Neuron (in vitro differentiated cells): ENCODE measurements at regions not wholly inside any gene's neighbourhood (a gene's known extent, or its start where the extent isn't known, plus 50 kb on each side); places are given as distances from the start of the nearest gene placed in this dataset.
"Not testable (repeated sequence)": the region's sequence is repeated elsewhere in the genome, so short reads cannot be mapped to it uniquely, and the experiment has no call there.

ENCODE experiments used
- H2AFZ ChIP-seq: one replicate; pipeline ENCODE4 v1.6.1; 2013; ENCODE audit warnings: low read depth, mild to moderate bottlenecking, inconsistent platforms, low read length, moderate library complexity
- H3K27me3 ChIP-seq: one replicate; pipeline ENCODE4 v1.6.1; 2013; ENCODE audit warnings: low read length; ENCODE audit not compliant: insufficient read depth
- H3K36me3 ChIP-seq: one replicate; pipeline ENCODE4 v1.6.1; 2013; ENCODE audit warnings: low read length; ENCODE audit not compliant: insufficient read depth
- H3K4me1 ChIP-seq: one replicate; pipeline ENCODE4 v1.6.1; 2013; ENCODE audit warnings: low read length; ENCODE audit not compliant: insufficient read depth
- H3K4me3 ChIP-seq: 2 replicates; pipeline ENCODE4 v1.5.1; 2013; ENCODE audit warnings: mild to moderate bottlenecking, low read length, moderate library complexity
- H3K9me3 ChIP-seq: one replicate; pipeline ENCODE4 v1.6.1; 2013; ENCODE audit warnings: low read length

DNA sequence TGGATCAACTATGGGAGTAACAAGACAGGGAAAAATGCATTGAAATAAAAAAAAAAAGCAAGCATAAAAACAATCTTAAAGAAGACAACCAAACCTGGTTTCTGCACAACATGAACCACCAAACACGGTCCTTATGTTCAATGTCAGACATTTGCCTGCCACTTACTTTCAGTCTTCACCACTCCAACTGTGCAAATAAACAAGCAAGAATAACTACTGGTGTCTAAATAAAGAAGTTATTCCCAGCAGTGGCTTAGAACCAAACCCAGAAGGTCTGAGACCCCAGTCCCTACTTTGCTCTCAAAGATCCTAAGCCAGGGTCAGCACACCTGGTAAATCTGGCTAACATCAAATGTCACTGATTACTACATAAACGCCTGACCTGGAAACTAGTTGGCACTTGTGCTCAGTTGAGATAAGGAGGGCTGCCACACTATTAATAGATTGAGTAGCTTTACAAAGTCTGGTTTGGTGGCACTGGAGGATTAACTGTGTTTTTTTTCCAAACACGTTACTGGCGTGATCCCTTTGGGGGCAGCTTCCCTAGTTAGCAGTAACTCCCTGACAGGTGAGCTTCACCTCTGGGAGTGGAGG, 62.7 kb upstream of the ABLIM1 start:
- Histone ChIP-seq H2AFZ (no peak overlapping the region), H3K4me3 (no peak overlapping the region), H3K4me1 (peaks cover 5% of the 10 kb centered on the region), H3K36me3 (no peaks in the 10 kb centered on the region), H3K9me3 (no peaks in the 10 kb centered on the region), H3K27me3 (no peaks in the 10 kb centered on the region)

DNA sequence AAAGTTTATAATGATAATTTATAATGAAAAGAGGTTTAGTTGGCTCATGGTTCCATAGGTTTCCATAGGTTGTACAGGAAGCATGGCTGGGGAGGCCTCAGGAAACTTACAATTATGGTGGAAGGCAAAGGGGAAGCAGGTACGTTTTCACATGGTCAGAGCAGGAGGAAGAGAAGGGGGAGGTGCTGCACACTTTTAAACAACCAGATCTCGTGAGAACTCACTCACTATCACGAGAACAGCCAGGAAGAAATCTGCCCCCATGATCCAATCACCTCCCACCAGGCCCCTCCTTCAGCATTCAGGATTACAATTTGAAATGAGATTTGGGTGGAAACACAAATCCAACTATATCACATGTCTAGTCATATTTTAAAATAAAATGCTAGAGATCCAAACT, 64.1 kb upstream of the ABLIM1 start:
- not testable (repeated sequence) for H3K4me1 ChIP-seq, H3K27me3 ChIP-seq, H3K4me3 ChIP-seq, H2AFZ ChIP-seq, H3K36me3 ChIP-seq, H3K9me3 ChIP-seq

DNA sequence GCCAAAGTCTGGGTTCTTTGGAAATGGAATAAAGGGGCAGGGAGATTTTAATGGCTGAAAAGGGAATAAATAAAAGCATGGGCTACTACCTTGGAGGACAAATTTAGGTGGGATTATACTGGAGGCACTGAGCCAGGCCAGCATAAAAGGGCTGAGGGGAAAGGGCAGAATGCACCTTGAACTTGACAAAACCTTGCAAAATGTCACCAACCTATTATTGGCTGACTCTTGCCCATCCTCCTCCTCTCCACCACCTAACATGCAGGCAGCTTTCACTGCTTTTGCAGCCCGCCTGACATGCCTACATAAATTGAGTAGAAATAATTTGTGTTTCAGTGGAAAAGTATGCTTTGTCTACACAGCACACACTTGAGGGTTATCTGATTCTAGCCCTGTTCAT, 65.3 kb upstream of the ABLIM1 start:
- Histone ChIP-seq H3K4me3 (no peak overlapping the region), H2AFZ (no peak overlapping the region), H3K36me3 (no peaks in the 10 kb centered on the region), H3K9me3 (no peaks in the 10 kb centered on the region), H3K4me1 (peaks cover 5% of the 10 kb centered on the region), H3K27me3 (peaks cover 3% of the 10 kb centered on the region)

DNA sequence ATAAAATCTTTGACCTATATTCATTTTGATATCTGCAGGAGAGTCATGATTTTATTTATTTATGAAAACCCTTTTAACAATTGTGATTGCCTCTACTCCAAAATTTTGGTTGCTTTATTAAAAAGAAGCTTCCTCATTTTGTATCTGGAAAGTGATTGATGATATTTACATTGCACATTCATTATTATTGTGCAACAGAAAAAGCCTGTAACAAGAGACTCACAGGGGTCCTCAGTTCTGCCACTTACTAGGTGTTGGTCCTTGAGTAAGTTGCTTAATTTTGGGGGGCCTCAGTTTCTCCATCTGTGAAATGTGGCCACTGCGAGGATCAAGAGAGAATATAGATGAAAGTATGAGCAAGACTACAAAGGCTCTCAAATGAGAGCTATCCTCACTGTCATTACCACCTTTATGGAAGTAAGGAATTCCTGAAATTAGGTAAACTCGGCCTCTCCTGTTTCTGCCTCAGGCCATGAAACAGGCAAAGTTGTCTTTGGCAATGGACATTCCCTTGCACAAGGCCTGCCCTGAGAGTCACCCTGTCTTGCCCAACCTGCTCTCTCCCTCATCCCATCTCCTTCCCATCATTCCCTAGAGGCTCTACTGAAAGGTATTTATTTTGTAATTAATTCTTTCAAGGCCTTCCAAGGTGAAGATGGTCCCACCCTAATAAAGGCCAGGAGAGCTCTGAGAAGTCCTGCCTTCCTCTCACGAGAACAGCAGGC, 66.1 kb upstream of the ABLIM1 start:
- no peaks in the 10 kb centered on the region for H3K9me3 ChIP-seq
- H3K36me3 ChIP-seq, result no peaks in the 10 kb centered on the region
- H3K4me1 ChIP-seq, result peaks cover 5% of the 10 kb centered on the region
- no peak overlapping the region for H3K4me3 ChIP-seq
- peaks cover 3% of the 10 kb centered on the region for H3K27me3 ChIP-seq
- no peak overlapping the region for H2AFZ ChIP-seq

DNA sequence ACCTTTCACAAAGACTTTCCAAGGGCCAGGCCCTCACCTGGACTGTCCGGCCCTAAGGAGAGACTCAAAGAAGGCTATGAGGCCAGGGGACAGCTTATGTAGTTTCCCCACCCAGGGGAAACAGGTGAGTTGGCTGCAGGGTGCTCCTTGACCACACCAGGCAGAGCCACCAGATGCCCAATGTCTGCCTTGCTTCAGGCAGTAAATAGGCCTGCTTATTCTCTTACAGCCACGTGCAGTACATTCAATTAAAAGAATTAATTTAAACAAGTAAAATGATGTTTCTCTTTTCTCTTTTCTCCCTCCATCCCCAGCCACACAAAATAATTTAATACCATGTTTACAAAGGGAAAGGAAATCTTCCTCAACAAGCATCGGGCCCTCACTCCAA, 66.6 kb upstream of the ABLIM1 start:
- Histone ChIP-seq H3K36me3 (no peaks in the 10 kb centered on the region), H3K4me1 (peaks cover 5% of the 10 kb centered on the region), H2AFZ (no peak overlapping the region), H3K4me3 (no peak overlapping the region), H3K27me3 (peaks cover 3% of the 10 kb centered on the region), H3K9me3 (no peaks in the 10 kb centered on the region)

DNA sequence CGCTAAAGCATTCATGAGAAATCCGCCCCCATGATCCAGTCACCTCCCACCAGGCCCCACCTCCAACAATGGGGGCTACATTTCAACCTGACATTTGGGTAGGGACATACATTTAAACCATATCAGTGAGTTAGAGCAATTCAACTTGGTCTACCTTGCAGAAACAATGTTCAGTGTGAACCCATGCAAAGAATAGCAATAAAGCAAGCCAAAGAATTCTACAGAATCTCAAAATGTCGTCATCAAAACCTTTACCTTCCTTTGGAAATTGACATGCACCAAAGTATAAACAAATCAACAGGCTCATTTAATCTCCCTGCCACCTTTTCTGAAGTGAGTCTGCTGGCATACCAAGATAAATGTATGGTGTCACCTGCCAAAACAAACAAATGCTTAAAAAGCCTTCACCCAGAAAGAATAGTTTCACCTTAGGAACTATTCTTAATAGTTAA, 68.8 kb upstream of the ABLIM1 start:
- Histone ChIP-seq H3K27me3 (peaks cover 3% of the 10 kb centered on the region), H2AFZ (no peak overlapping the region), H3K9me3 (no peaks in the 10 kb centered on the region), H3K36me3 (no peaks in the 10 kb centered on the region), H3K4me1 (peaks cover 5% of the 10 kb centered on the region), H3K4me3 (no peak overlapping the region)

DNA sequence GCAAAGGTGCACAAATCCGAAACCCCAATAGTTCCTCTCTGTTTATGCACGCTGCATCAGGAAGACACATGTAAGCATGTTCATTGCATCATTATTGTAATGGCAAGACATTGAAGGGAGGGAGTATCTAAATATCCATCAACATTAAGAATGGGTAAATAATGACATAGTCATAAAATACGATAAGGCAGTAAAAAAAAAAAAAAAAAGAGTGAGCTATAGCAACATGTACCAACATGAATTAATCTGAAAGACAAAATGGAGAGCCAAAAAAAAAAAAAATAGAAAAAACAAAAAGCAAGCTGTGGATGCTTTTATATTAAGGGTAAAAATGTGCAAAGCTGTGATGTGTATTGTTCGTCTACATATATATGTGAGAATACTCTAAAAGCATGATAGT, 70.2 kb upstream of the ABLIM1 start:
- no peak overlapping the region for H3K4me3 ChIP-seq
- no peak overlapping the region for H2AFZ ChIP-seq
- no peaks in the 10 kb centered on the region for H3K36me3 ChIP-seq
- H3K27me3 ChIP-seq, result peaks cover 3% of the 10 kb centered on the region
- H3K9me3 ChIP-seq, result no peaks in the 10 kb centered on the region
- H3K4me1 ChIP-seq, result peaks cover 3% of the 10 kb centered on the region

DNA sequence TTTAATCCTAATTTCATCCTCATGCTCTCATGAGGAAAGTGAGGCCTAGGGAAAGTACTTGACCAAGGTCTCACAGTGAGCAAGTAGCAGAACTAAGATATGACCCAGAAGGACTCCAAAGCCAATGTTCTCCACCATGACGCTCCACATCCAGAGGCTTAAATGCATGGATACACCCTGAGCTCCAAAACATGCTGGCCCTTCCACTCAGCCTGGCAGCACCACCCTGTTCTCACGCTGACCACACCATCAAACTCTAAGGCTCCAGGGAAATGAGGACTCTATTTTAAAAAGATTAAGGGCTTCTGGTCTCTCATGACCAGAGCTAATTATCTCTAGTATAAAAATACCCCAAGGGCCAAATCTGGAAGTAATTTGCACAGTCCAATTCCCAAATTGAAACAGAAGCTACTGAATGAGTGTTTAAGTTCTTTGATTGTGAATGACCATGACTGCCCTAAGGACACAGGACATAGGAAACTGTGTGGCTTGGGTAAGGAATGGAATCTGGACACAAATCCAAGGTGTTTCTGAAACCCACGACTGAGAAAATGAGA, 71.1 kb upstream of the ABLIM1 start:
- no peaks in the 10 kb centered on the region for H3K9me3 ChIP-seq
- peaks cover 3% of the 10 kb centered on the region for H3K27me3 ChIP-seq
- no peak overlapping the region for H2AFZ ChIP-seq
- no peaks in the 10 kb centered on the region for H3K36me3 ChIP-seq
- H3K4me1 ChIP-seq, result no peaks in the 10 kb centered on the region
- no peak overlapping the region for H3K4me3 ChIP-seq

DNA sequence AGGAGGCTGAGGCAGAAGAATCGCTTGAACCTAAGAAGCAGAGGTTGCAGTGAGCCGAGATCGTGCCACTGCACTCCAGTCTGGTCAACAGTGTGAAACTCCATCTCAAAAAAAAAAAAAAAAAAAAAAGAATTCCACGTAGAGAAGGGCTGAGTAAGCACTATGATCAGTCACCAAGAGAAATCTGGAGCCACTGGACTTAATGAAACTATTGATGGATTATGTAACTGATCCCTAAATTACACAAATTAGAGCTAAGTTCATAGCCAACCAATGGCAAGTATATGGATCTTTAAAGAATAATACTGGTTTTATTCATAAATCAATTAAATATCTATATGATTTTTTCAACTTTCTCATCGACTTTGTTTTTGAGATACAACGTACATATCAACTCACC, 72.2 kb upstream of the ABLIM1 start:
- Histone ChIP-seq H3K9me3 (no peaks in the 10 kb centered on the region), H3K4me1 (no peaks in the 10 kb centered on the region), H3K27me3 (peaks cover 3% of the 10 kb centered on the region), H2AFZ (no peak overlapping the region), H3K4me3 (no peak overlapping the region), H3K36me3 (no peaks in the 10 kb centered on the region)

DNA sequence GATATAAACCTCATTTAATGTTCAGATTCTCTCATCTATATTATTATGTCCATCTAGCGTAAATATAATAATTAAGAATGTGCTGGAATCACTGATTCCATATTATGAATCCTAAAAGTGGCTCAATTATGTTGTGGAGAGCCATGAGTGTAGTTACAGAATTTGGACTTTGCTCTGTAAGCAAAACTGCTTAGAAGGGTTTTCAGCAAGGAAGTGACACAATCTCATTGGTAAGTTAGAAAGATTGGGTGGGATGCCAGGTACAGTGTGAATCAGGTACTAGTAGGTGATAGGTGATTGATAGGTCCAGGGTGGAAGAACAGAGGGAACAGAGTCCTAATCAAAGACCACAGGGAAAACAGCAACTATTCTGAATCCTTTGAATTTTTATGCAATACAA, 74.9 kb upstream of the ABLIM1 start:
- Histone ChIP-seq H3K36me3 (no peaks in the 10 kb centered on the region), H2AFZ (no peak overlapping the region), H3K9me3 (no peaks in the 10 kb centered on the region), H3K4me3 (no peak overlapping the region), H3K4me1 (no peaks in the 10 kb centered on the region), H3K27me3 (no peaks in the 10 kb centered on the region)

DNA sequence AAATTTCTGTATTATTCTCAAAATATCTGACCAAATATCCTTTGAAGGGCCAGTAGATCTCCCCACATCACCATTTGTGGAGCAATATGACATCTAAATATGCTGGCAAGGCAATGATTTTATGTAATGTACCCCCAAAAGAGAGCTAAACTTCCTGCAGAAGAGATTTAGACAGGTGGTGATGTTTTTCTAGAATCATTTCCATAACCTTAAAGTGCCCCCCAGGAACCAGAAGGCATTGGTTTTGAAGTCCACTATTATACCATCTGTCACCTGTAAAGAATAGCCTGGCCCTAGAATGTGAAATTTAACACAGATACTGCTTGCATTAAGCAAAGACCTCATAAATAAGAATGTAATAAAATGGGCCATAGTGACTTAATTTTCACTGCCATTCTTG, 77.9 kb upstream of the ABLIM1 start:
- Histone ChIP-seq H3K36me3 (no peaks in the 10 kb centered on the region), H3K27me3 (no peaks in the 10 kb centered on the region), H3K4me1 (no peaks in the 10 kb centered on the region), H3K9me3 (no peaks in the 10 kb centered on the region), H2AFZ (no peak overlapping the region), H3K4me3 (no peak overlapping the region)

DNA sequence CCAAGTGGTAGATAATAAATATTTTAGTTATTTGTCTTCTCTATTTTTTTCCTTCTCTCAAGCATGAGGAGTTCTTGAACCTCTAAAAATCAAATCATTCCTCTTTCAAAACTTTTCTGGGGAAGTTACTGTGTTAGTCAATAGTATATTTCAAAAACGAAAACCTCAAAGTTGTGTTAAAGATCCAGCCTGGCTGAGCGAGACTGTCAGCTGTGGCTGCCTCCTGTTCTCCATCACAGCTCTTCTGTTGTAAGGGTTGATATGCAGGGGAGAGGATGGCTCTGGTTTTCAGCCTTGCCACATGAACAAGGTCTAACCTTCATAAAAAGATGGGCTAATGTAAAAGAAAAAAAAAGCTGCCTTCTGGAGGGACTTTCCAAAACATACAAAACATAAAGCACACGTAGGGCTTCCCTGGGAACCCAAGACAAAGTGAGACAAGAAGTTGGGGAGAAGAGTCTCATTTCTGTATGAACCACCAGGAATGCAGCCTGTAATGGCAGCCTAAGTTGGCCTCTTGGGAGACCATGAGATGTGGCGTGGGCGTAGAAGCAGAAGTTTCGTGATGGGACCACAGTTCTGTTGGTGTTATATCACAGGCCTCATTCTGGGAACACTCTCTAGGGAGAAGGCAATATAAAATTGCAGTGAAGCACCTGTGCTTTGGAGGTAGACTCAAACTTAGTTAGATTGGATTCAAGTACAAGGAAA, 77.9 kb upstream of the FHIP2A start:
- no peaks in the 10 kb centered on the region for H3K36me3 ChIP-seq
- no peaks in the 10 kb centered on the region for H3K4me1 ChIP-seq
- H2AFZ ChIP-seq, result no peak overlapping the region
- H3K9me3 ChIP-seq, result no peaks in the 10 kb centered on the region
- no peaks in the 10 kb centered on the region for H3K27me3 ChIP-seq
- no peak overlapping the region for H3K4me3 ChIP-seq

DNA sequence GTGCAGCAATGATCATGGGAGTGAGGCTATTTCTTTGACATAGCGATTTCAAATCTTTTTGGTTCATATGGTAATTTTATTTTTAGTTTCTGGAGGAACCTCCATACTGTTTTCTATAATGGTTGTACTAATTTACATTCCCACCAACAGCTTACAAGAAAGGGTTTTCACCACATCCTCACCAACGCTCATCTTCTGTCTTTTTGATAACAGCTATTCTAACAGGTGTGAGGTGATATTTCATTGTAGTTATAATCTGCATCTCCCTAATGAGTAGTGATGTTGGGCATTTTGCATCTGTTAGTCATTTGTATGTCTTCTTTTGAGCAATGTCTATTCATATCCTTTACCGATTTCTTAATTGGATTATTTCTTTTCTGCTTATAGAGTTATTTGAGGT, 75.0 kb upstream of the FHIP2A start:
- no peak overlapping the region for H3K4me3 ChIP-seq
- no peaks in the 10 kb centered on the region for H3K36me3 ChIP-seq
- no peaks in the 10 kb centered on the region for H3K4me1 ChIP-seq
- no peaks in the 10 kb centered on the region for H3K27me3 ChIP-seq
- H3K9me3 ChIP-seq, result no peaks in the 10 kb centered on the region
- no peak overlapping the region for H2AFZ ChIP-seq
